Fibroblast of villous mesenchyme (primary cell): ENCODE measurements at regions not wholly inside any gene's neighbourhood (a gene's known extent, or its start where the extent isn't known, plus 50 kb on each side); places are given as distances from the start of the nearest gene placed in this dataset.
A peak's percentile ranks its signal among the peaks of the same experiment; 100 is the strongest.
"Not testable (repeated sequence)": the region's sequence is repeated elsewhere in the genome, so short reads cannot be mapped to it uniquely, and the experiment has no call there.

Source experiments
- DNase-seq: peaks from one replicate; pipeline ENCODE4 v3.0.0-alpha.2; 2010; ENCODE audit warnings: low read depth
- H3K4me3 ChIP-seq: 2 replicates; pipeline ENCODE4 v1.5.1; 2011; ENCODE audit warnings: low read depth, mild to moderate bottlenecking, low read length
- CTCF ChIP-seq: IDR thresholded peaks from 2 replicates; pipeline ENCODE4 v1.5.1; 2012; ENCODE audit warnings: low read depth, mild to moderate bottlenecking, low read length; ENCODE audit not compliant: insufficient read depth

GRCh38 chr5:177891547-177892356 lies 104.3 kb downstream of the PROP1 start:
- DNase-seq, H3K4me3 ChIP-seq: not testable (repeated sequence)
- peak; percentile 22 for TF ChIP-seq CTCF

- not testable (repeated sequence) for DNase-seq, H3K4me3 ChIP-seq
Measured at GRCh38 chr5:177883295-177883694, 100.6 kb upstream of the FAM153A start.

GRCh38 chr5:177875900-177876238 lies 93.2 kb upstream of the FAM153A start:
- not testable (repeated sequence) for DNase-seq
- peak overlapping the region; percentile 55 for H3K4me3 ChIP-seq

- H3K4me3 ChIP-seq, result peak overlapping the region; percentile 56
- not testable (repeated sequence) for DNase-seq
Measured at GRCh38 chr5:177875013-177875899, 92.6 kb upstream of the FAM153A start.

- not testable (repeated sequence) for DNase-seq, H3K4me3 ChIP-seq
Measured at GRCh38 chr5:177863822-177864446, 81.2 kb upstream of the FAM153A start.

GRCh38 chr5:177857642-177858200 lies 75.0 kb upstream of the FAM153A start:
- H3K4me3 ChIP-seq, DNase-seq: not testable (repeated sequence)

GRCh38 chr5:177856474-177856873 lies 73.8 kb upstream of the FAM153A start:
- not testable (repeated sequence) for H3K4me3 ChIP-seq, DNase-seq

GRCh38 chr5:177847914-177848313 lies 65.2 kb upstream of the FAM153A start:
- not testable (repeated sequence) for H3K4me3 ChIP-seq, DNase-seq

- not testable (repeated sequence) for DNase-seq, H3K4me3 ChIP-seq
Measured at GRCh38 chr5:177846598-177846997, 63.9 kb upstream of the FAM153A start.

- H3K4me3 ChIP-seq, DNase-seq: not testable (repeated sequence)
Measured at GRCh38 chr5:177845906-177846305, 63.2 kb upstream of the FAM153A start.

- DNase-seq, H3K4me3 ChIP-seq: not testable (repeated sequence)
Measured at GRCh38 chr5:177836191-177836590, 53.5 kb upstream of the FAM153A start.
